GM20000 (cell line): ENCODE measurements at regions not wholly inside any gene's neighbourhood (a gene's known extent, or its start where the extent isn't known, plus 50 kb on each side); places are given as distances from the start of the nearest gene placed in this dataset.

Source experiments
- DNase-seq: peaks from one replicate; pipeline ENCODE4 v3.0.0; 2012; ENCODE audit warnings: low spot score
- TF ChIP-seq, protein P1 (sequence below): IDR thresholded peaks from 2 replicates; pipeline ENCODE4 v1.5.1; 2012; ENCODE audit warnings: mild to moderate bottlenecking, control low read depth; ENCODE audit errors: extremely low read depth, missing control alignments

DNA sequence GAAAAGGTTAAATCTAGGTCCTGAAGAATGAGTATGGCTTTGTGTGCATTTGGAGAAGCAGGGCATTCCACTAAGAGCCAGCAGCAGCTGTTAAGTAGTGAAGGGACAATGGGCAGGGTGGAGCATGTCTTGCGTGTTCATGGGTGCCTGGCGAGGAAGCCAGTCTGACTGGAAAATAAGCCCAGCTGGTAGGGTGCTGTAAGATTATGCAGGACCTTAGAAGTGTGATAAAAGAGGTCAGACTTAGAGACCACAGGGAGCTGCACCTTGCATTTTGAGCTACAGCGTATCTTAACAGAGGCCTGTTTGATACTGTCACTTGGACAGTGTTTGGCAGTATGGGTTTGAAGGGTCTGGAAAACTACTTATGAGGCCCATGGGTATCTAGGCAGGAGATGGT lies 131.7 kb upstream of the ELL2 start:
- TF ChIP-seq, protein P1, sequence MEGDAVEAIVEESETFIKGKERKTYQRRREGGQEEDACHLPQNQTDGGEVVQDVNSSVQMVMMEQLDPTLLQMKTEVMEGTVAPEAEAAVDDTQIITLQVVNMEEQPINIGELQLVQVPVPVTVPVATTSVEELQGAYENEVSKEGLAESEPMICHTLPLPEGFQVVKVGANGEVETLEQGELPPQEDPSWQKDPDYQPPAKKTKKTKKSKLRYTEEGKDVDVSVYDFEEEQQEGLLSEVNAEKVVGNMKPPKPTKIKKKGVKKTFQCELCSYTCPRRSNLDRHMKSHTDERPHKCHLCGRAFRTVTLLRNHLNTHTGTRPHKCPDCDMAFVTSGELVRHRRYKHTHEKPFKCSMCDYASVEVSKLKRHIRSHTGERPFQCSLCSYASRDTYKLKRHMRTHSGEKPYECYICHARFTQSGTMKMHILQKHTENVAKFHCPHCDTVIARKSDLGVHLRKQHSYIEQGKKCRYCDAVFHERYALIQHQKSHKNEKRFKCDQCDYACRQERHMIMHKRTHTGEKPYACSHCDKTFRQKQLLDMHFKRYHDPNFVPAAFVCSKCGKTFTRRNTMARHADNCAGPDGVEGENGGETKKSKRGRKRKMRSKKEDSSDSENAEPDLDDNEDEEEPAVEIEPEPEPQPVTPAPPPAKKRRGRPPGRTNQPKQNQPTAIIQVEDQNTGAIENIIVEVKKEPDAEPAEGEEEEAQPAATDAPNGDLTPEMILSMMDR, result no peak
- no peak for DNase-seq

GRCh38 chr5:96091874-96092273 lies 130.2 kb upstream of the ELL2 start:
- no peak for DNase-seq
- TF ChIP-seq, protein P1, result no peak

DNA sequence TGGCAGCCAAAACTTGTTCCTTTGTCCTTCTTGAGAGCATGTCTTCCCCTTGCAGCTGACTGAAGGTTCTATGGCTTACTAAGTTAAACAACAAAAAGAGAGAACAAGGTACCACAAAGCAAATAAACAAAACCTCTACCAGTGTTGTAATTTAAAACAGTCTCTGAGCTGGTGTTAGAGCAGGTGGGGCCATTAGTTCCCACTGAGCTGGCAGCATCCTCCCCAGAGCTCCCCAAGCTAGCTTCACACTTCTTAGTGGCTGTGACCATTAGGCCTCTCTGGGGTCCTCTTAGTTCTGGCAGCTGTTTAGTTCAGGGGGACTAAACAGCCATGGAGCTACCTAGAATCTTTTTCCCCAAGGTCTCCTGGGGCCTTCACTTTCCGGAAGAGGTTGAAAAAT lies 128.6 kb upstream of the ELL2 start:
- TF ChIP-seq, protein P1, result no peak

GRCh38 chr5:96088706-96089498 lies 127.3 kb upstream of the ELL2 start:
- no peak for DNase-seq
- TF ChIP-seq, protein P1, result no peak

More for the DNA sequence above, 128.6 kb upstream of the ELL2 start:
- DNase-seq, result no peak

GRCh38 chr5:96087939-96088338 lies 126.3 kb upstream of the ELL2 start:
- no peak for DNase-seq
- TF ChIP-seq, protein P1, result no peak

- TF ChIP-seq, protein P1, result no peak
These were observed 123.3 kb upstream of the ELL2 start for GRCh38 chr5:96084874-96085506.

DNA sequence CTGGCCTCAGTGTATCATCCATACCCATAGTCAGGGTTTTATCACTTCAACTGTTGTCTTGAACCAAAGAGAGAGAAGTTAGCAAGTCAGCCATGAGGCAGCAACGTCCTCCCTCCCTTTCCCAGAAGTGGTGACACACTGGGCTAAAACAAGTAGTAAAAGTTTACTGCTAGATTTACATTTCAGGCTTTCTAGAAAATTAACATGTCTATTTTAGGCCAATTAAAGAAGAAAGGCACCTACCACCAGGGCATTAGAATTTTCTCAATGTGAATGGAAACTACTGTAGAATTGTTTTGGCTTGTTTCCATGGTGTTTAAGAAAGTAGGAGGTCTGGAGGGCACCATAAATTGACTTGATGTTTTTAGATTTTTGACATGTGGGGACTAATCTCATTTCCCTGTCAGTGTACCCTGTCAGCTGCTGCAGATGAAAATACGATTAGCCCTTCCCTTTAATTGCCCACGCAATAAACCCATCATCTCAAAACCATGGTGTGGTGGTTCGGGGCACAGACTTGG lies 121.8 kb upstream of the ELL2 start:
- no peak for DNase-seq
- TF ChIP-seq, protein P1, result no peak

More at GRCh38 chr5:96084874-96085506, 123.3 kb upstream of the ELL2 start:
- no peak for DNase-seq
